Endothelial cell of umbilical vein (primary cell): ENCODE measurements at regions not wholly inside any gene's neighbourhood (a gene's known extent, or its start where the extent isn't known, plus 50 kb on each side); places are given as distances from the start of the nearest gene placed in this dataset.

ENCODE experiments used
- BruUV-seq: library from RNA; stranded (reverse); fragments of 400-500 nt; replicated peaks from 2 replicates; lab custom pipeline; 2021; lab: Mats Ljungman, UMichigan
- CTCF ChIA-PET: fragments of 300-600, 350-600 bp; sonication (Branson Sonifier 250); formaldehyde crosslinking; loops from one replicate; lab custom pipeline; 2021; ENCODE audit warnings: antibody characterized with exemption, inconsistent platforms; lab: Charles Lee
- POLR2A ChIA-PET: fragments of 300-600, 350-600 bp; sonication (Branson Sonifier 250); formaldehyde crosslinking; loops from one replicate; lab custom pipeline; 2021; ENCODE audit warnings: antibody characterized with exemption, inconsistent platforms; lab: Charles Lee
- DNase-seq: peaks from one replicate; pipeline ENCODE4 v3.0.0-alpha.2; 2011; ENCODE audit warnings: low read depth, low spot score
- FAIRE-seq: peaks from 2 replicates; lab custom pipeline; 2011; peaks lifted over from hg19 to GRCh38; lab: Jason Lieb, UNC
- H2AFZ ChIP-seq: 2 replicates; pipeline ENCODE4 v1.6.0; 2012; ENCODE audit warnings: low read depth, low read length, control low read depth, inconsistent platforms
- H3K27ac ChIP-seq: 2 replicates; pipeline ENCODE4 v1.5.1; 2011; ENCODE audit warnings: low read depth, mild to moderate bottlenecking, control low read depth, low read length, moderate library complexity; ENCODE audit not compliant: insufficient read depth
- H3K27me3 ChIP-seq, 2 experiments: 2 replicates each; pipeline versions ENCODE4 v1.6.0 to v1.6.1; 2011; ENCODE audit warnings: low read length in 2 of 2, mixed read lengths in 1 of 2; ENCODE audit not compliant: control insufficient read depth in 2 of 2, insufficient read depth in 2 of 2
- H3K36me3 ChIP-seq, 2 experiments: 2 replicates in 1 of 2; 3 replicates in 1 of 2; pipeline ENCODE4 v1.5.1; 2011; ENCODE audit warnings: low read length in 2 of 2, mild to moderate bottlenecking in 1 of 2, moderate library complexity in 1 of 2; ENCODE audit not compliant: control insufficient read depth in 2 of 2, insufficient read depth in 2 of 2; ENCODE audit errors: extremely low read depth in 1 of 2
- H3K4me1 ChIP-seq: 3 replicates; pipeline ENCODE4 v1.5.1; 2011; ENCODE audit warnings: mild to moderate bottlenecking, low read length; ENCODE audit not compliant: control insufficient read depth, insufficient read depth; ENCODE audit errors: extremely low read depth
- H3K4me2 ChIP-seq: 2 replicates; pipeline ENCODE4 v1.6.1; 2011; ENCODE audit warnings: low read length, control low read depth, mixed read lengths; ENCODE audit not compliant: insufficient read depth
- H3K4me3 ChIP-seq, 3 experiments: fragments of 200-600 bp in 1 of 3; sonication (generic), shearing (Covaris generic) in 1 of 3; replicated peaks in 1 of 3; 2 replicates each; pipeline ENCODE4 v1.5.1; 2011 to 2016; ENCODE audit warnings: control low read depth in 3 of 3, low read length in 3 of 3, mild to moderate bottlenecking in 2 of 3, inconsistent platforms in 1 of 3, low read depth in 1 of 3, moderate library complexity in 1 of 3; ENCODE audit not compliant: insufficient read depth in 1 of 3
- H3K79me2 ChIP-seq: 2 replicates; pipeline ENCODE4 v1.6.0; 2012; ENCODE audit warnings: low read length, inconsistent platforms; ENCODE audit not compliant: control insufficient read depth, insufficient read depth
- H3K9ac ChIP-seq: replicated peaks from 2 replicates; pipeline ENCODE3; 2011; ENCODE audit warnings: low read length, control low read depth; ENCODE audit not compliant: insufficient read depth; ENCODE audit errors: extremely low read depth
- H3K9me1 ChIP-seq: replicated peaks from 3 replicates; pipeline ENCODE4 v1.6.0; 2011; ENCODE audit warnings: mild to moderate bottlenecking, low read length; ENCODE audit not compliant: control insufficient read depth, insufficient read depth; ENCODE audit errors: extremely low read depth
- H3K9me3 ChIP-seq: replicated peaks from 2 replicates; pipeline ENCODE4 v1.5.1; 2012; ENCODE audit warnings: low read length, inconsistent platforms; ENCODE audit not compliant: control insufficient read depth, insufficient read depth
- H4K20me1 ChIP-seq: replicated peaks from 2 replicates; pipeline ENCODE3; 2011; ENCODE audit warnings: mild to moderate bottlenecking, low read length; ENCODE audit not compliant: control insufficient read depth, insufficient read depth; ENCODE audit errors: extremely low read depth
- CTCF ChIP-seq, 2 donors: IDR thresholded peaks; 1 replicate in 1 of 2; 2 replicates in 1 of 2; pipeline ENCODE4 v1.5.1; 2011; ENCODE audit warnings: low read length in 2 of 2, mild to moderate bottlenecking in 2 of 2, moderate library complexity in 2 of 2, control low read depth in 1 of 2, inconsistent platforms in 1 of 2, low read depth in 1 of 2; ENCODE audit not compliant: insufficient read depth in 1 of 2; ENCODE audit errors: extremely low read depth in 1 of 2
- EZH2 ChIP-seq: IDR thresholded peaks from 2 replicates; pipeline ENCODE4 v1.6.1; 2012; ENCODE audit warnings: borderline replicate concordance, low read depth, mild to moderate bottlenecking, moderate library complexity, low read length, inconsistent platforms; ENCODE audit not compliant: severe bottlenecking
- FOS ChIP-seq: IDR thresholded peaks from 2 replicates; pipeline ENCODE4 v1.6.1; 2011; ENCODE audit warnings: mild to moderate bottlenecking, low read length, moderate library complexity, borderline replicate concordance; ENCODE audit not compliant: insufficient read depth
- GATA2 ChIP-seq: IDR thresholded peaks from 2 replicates; pipeline ENCODE4 v1.7.0; 2011; ENCODE audit warnings: low read depth, mild to moderate bottlenecking, moderate library complexity, mixed read lengths, low read length; ENCODE audit not compliant: insufficient read length, insufficient read depth
- JUN ChIP-seq: IDR thresholded peaks from 2 replicates; pipeline ENCODE4 v1.6.1; 2011; ENCODE audit warnings: borderline replicate concordance, low read depth; ENCODE audit not compliant: insufficient read length, insufficient read depth
- MYC ChIP-seq: IDR thresholded peaks from one replicate; pipeline ENCODE4 v1.6.1; 2011; ENCODE audit warnings: mild to moderate bottlenecking, low read depth, low read length
- POLR2A ChIP-seq: IDR thresholded peaks from 2 replicates; pipeline ENCODE4 v1.6.1; 2012; ENCODE audit warnings: low read depth, mild to moderate bottlenecking, control low read depth, low read length
- POLR2AphosphoS5 ChIP-seq: IDR thresholded peaks from 2 replicates; pipeline ENCODE4 v1.6.1; 2012; ENCODE audit warnings: low read depth, mild to moderate bottlenecking, control low read depth, low read length, moderate library complexity; ENCODE audit not compliant: insufficient read depth
- dilution Hi-C: fragments of 300-500 bp; cut with MboI; formaldehyde crosslinking; loops from one replicate; pipeline ENCODE4 v1.15.0; 2019; ENCODE audit warnings: low sequenced_read_pairs; ENCODE audit not compliant: extremely low pct_ligation_motif_present
- intact Hi-C: fragments of 100-400 bp; cut with micrococcal nuclease; formaldehyde crosslinking; loops from one replicate; pipeline ENCODE4 v1.10.0; 2022
- TF ChIP-seq, protein P1 (sequence below): IDR thresholded peaks from 2 replicates; pipeline ENCODE4 v1.6.1; 2011; ENCODE audit not compliant: insufficient read depth, insufficient read length

- CTCF ChIA-PET = no interaction called here
- no peaks in the 10 kb centered on the region for H3K36me3 ChIP-seq
- FAIRE-seq = no peak
- no peaks in the 10 kb centered on the region for H3K4me1 ChIP-seq
- no peaks in the 10 kb centered on the region for H3K9me1 ChIP-seq
- intact Hi-C loops (no loop called here), dilution Hi-C loops (no loop called here)
- no peak overlapping the region for H3K4me2 ChIP-seq
- POLR2A ChIA-PET = no interaction called here
- no peak overlapping the region for H3K27ac ChIP-seq
- BruUV-seq = no TSS peak
- H3K9ac ChIP-seq = no peak overlapping the region
- H3K9me3 ChIP-seq = no peaks in the 10 kb centered on the region
- DNase-seq = no peak
- no peak overlapping the region for H2AFZ ChIP-seq
- H3K4me3 ChIP-seq = no peak overlapping the region
- TF ChIP-seq, protein P1, sequence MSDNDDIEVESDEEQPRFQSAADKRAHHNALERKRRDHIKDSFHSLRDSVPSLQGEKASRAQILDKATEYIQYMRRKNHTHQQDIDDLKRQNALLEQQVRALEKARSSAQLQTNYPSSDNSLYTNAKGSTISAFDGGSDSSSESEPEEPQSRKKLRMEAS = no peak
- no peak for TF ChIP-seq POLR2A
- no peak for TF ChIP-seq CTCF (IDR thresholded peaks at IDR 0.05; ENCODE audit: extremely low read depth in 1 of 2, insufficient read depth in 1 of 2, low read depth in 1 of 2, low read length in 2 of 2)
- TF ChIP-seq EZH2 = no peak
- no peak for TF ChIP-seq GATA2
- TF ChIP-seq MYC = no peak
- no peak for TF ChIP-seq POLR2AphosphoS5
- no peak for TF ChIP-seq FOS
- TF ChIP-seq JUN = no peak
- H3K79me2 ChIP-seq = no peaks in the 10 kb centered on the region
- no peaks in the 10 kb centered on the region for H4K20me1 ChIP-seq
- no peaks in the 10 kb centered on the region for H3K27me3 ChIP-seq
Observed at GRCh38 chrX:127649011-127649410, 403.2 kb downstream of the ACTRT1 start.
